ENCODE measurements at regions not wholly inside any gene's neighbourhood (a gene's known extent, or its start where the extent isn't known, plus 50 kb on each side); places are given as distances from the start of the nearest gene placed in this dataset.
"Not testable (repeated sequence)": the region's sequence is repeated elsewhere in the genome, so short reads cannot be mapped to it uniquely, and the experiment has no call there.

DNA sequence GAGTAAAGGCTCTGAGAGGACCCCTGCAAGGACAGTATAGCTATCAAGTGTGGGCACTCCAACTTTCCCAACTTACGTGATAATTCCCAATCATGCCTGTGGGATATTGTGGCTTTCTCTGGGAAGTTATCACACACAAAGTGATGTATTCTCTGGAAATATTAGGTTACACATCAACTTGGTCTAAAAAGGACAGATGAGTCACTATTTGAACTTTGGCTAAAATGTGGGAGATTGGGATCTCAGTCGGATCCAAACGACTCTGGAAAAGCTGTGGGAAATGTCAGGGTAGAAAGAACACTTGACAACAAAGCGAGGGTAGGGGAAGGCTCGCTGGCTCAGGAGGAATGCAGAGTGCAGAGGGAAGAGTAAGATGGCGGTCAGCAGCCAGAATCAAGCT is 1048.9 kb downstream of the BCL11B start:
- TF ChIP-seq, protein P1, sequence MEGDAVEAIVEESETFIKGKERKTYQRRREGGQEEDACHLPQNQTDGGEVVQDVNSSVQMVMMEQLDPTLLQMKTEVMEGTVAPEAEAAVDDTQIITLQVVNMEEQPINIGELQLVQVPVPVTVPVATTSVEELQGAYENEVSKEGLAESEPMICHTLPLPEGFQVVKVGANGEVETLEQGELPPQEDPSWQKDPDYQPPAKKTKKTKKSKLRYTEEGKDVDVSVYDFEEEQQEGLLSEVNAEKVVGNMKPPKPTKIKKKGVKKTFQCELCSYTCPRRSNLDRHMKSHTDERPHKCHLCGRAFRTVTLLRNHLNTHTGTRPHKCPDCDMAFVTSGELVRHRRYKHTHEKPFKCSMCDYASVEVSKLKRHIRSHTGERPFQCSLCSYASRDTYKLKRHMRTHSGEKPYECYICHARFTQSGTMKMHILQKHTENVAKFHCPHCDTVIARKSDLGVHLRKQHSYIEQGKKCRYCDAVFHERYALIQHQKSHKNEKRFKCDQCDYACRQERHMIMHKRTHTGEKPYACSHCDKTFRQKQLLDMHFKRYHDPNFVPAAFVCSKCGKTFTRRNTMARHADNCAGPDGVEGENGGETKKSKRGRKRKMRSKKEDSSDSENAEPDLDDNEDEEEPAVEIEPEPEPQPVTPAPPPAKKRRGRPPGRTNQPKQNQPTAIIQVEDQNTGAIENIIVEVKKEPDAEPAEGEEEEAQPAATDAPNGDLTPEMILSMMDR (conservative IDR thresholded peaks at IDR 0.05): no peak
- peaks cover 6% of the 10 kb centered on the region for H3K27me3 ChIP-seq (ENCODE audit: control insufficient read depth, insufficient read depth, low read length, poor library complexity, severe bottlenecking)
- H3K27ac ChIP-seq (ENCODE audit: low read depth, low read length): no peak overlapping the region
- H3K36me3 ChIP-seq (ENCODE audit: control insufficient read depth, insufficient read depth, low read length): no peaks in the 10 kb centered on the region
- no peaks in the 10 kb centered on the region for H3K9me3 ChIP-seq (ENCODE audit: control insufficient read depth, low read length)
- no peak overlapping the region for H3K27ac Mint-ChIP-seq
- no peak overlapping the region for H3K4me3 Mint-ChIP-seq
- H3K4me1 Mint-ChIP-seq: no peaks in the 10 kb centered on the region
- H3K9ac ChIP-seq (ENCODE audit: extremely low read depth, low read length, poor library complexity, severe bottlenecking): no peak overlapping the region
- WGBS, 2 experiments (ENCODE audit: insufficient coverage in 1 of 2, insufficient read length in 1 of 2): 94 to 100% methylated on average over 3 to 6 of the region's 6 CpGs
- H3K36me3 Mint-ChIP-seq (ENCODE audit: low read depth): no peaks in the 10 kb centered on the region
- no peak for DNase-seq
- no peak overlapping the region for H3K4me3 ChIP-seq (ENCODE audit: low read length)
- H3K4me1 ChIP-seq (ENCODE audit: control insufficient read depth, insufficient read depth, low read length): no peaks in the 10 kb centered on the region
- H3K27me3 Mint-ChIP-seq (ENCODE audit: insufficient read depth): peaks cover 13% of the 10 kb centered on the region
- no peaks in the 10 kb centered on the region for H3K9me3 Mint-ChIP-seq

DNA sequence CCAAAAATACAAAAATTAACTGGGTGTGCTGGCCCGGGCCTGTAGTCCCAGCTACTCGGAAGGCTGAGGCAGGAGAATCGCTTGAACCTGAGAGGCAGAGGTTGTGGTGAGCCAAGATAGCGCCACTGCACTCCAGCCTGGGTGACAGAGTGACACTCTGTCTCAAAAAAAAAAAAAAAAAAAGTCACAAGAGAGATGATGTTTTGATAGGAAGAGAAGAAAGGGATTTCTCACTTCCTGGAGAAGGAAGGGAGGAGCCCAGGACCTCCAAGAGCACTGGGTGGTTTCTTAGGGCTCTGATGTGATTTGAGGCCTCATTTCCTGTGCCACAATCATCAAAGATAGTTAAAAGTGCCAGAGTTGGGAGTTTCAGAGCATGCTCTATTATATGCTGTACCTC is 1048.3 kb downstream of the BCL11B start:
- not testable (repeated sequence) for H3K36me3 ChIP-seq (ENCODE audit: control insufficient read depth, insufficient read depth, low read length); DNase-seq; H3K36me3 Mint-ChIP-seq (ENCODE audit: low read depth); H3K4me1 ChIP-seq (ENCODE audit: control insufficient read depth, insufficient read depth, low read length); H3K9ac ChIP-seq (ENCODE audit: extremely low read depth, low read length, poor library complexity, severe bottlenecking); H3K9me3 ChIP-seq (ENCODE audit: control insufficient read depth, low read length); H3K4me1 Mint-ChIP-seq; H3K4me3 Mint-ChIP-seq; H3K4me3 ChIP-seq (ENCODE audit: low read length); H3K27ac Mint-ChIP-seq; H3K27me3 ChIP-seq (ENCODE audit: control insufficient read depth, insufficient read depth, low read length, poor library complexity, severe bottlenecking); H3K27ac ChIP-seq (ENCODE audit: low read depth, low read length); H3K9me3 Mint-ChIP-seq
- peaks cover 13% of the 10 kb centered on the region for H3K27me3 Mint-ChIP-seq (ENCODE audit: insufficient read depth)
- WGBS, 2 experiments (ENCODE audit: insufficient coverage in 1 of 2, insufficient read length in 1 of 2): 99 to 100% methylated on average over 2 to 4 of the region's 4 CpGs

DNA sequence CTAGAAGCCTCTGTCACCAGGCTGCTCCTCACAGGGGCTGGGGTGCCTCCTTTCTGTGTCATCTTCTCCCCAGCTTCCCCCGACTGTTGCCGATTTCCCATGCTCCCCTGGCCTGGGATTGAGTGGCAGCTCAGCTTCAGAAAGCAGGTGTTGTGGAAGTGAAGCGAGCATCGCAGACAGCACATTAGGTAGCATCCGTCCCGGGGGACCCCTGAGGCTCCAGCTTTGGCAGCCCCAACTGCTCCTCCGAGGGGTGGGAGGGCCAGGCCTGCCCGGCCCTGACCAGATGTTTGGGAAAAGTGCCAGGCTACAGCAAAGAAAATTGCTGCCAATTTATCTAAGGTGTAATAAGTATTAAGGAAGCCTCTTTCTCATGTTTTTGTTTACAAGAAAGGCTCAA is 1045.6 kb downstream of the BCL11B start:
- 86 to 100% methylated on average over 1 to 8 of the region's 8 CpGs for WGBS, 2 experiments (ENCODE audit: insufficient coverage in 1 of 2, insufficient read length in 1 of 2)
- Mint-ChIP-seq H3K36me3 (ENCODE audit: low read depth) (no peaks in the 10 kb centered on the region), H3K4me3 (no peak overlapping the region), H3K4me1 (peaks cover 5% of the 10 kb centered on the region), H3K27me3 (ENCODE audit: insufficient read depth) (peaks cover 5% of the 10 kb centered on the region), H3K27ac (no peak overlapping the region), H3K9me3 (no peaks in the 10 kb centered on the region)
- no peak overlapping the region for H3K9ac ChIP-seq (ENCODE audit: extremely low read depth, low read length, poor library complexity, severe bottlenecking)
- H3K4me1 ChIP-seq (ENCODE audit: control insufficient read depth, insufficient read depth, low read length): peaks cover 6% of the 10 kb centered on the region
- TF ChIP-seq, protein P1 (conservative IDR thresholded peaks at IDR 0.05): no peak
- no peak overlapping the region for H3K27ac ChIP-seq (ENCODE audit: low read depth, low read length)
- no peaks in the 10 kb centered on the region for H3K27me3 ChIP-seq (ENCODE audit: control insufficient read depth, insufficient read depth, low read length, poor library complexity, severe bottlenecking)
- H3K9me3 ChIP-seq (ENCODE audit: control insufficient read depth, low read length): no peaks in the 10 kb centered on the region
- no peak for DNase-seq
- H3K4me3 ChIP-seq (ENCODE audit: low read length): no peak overlapping the region
- H3K36me3 ChIP-seq (ENCODE audit: control insufficient read depth, insufficient read depth, low read length): no peaks in the 10 kb centered on the region

DNA sequence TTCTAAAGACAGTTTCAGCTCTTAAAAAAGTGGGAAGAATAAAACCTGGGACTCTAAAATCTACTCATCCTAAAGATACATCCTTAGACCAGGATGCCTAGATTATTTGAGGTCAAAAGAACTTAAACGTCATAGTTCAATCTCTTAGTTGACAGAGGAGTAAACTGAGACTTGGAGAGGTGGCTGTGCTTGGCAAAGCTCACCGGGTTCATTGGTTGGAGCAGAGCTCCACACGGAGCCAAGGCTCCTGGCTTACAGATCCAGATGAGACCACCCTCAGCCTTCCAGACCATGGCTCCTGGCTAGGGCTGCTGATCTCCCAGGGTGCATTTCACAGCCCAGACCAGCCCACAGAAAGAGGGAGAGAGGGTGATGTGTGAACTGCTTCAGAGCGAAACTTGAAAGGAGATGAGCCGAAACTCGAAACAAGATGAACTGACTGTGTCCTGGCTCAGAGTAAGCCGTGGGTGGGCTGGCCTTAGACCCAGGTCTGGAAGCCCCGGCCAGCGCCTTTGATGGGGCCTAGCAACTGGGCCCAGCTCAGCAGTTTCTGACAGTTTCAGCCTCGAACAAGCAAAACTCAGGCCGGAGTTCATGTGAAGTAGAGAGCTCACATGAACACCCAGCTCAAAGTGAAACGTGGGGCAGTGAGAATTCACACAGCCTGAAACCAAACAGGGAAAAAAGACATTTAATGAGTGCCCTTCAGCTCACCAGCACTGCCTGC is 1044.8 kb downstream of the BCL11B start:
- Mint-ChIP-seq H3K4me1 (peaks cover 9% of the 10 kb centered on the region), H3K4me3 (no peak overlapping the region), H3K27me3 (ENCODE audit: insufficient read depth) (peaks cover 5% of the 10 kb centered on the region), H3K9me3 (no peaks in the 10 kb centered on the region), H3K27ac (no peak overlapping the region), H3K36me3 (ENCODE audit: low read depth) (no peaks in the 10 kb centered on the region)
- Histone ChIP-seq H3K27me3 (ENCODE audit: control insufficient read depth, insufficient read depth, low read length, poor library complexity, severe bottlenecking) (no peaks in the 10 kb centered on the region), H3K36me3 (ENCODE audit: control insufficient read depth, insufficient read depth, low read length) (no peaks in the 10 kb centered on the region), H3K27ac (ENCODE audit: low read depth, low read length) (no peak overlapping the region), H3K9me3 (ENCODE audit: control insufficient read depth, low read length) (no peaks in the 10 kb centered on the region), H3K4me3 (ENCODE audit: low read length) (no peak overlapping the region), H3K9ac (ENCODE audit: extremely low read depth, low read length, poor library complexity, severe bottlenecking) (no peak overlapping the region), H3K4me1 (ENCODE audit: control insufficient read depth, insufficient read depth, low read length) (peaks cover 10% of the 10 kb centered on the region)
- 89 to 94% methylated on average over 10 to 12 of the region's 12 CpGs for WGBS, 2 experiments (ENCODE audit: insufficient coverage in 1 of 2, insufficient read length in 1 of 2)
- TF ChIP-seq, protein P1 (conservative IDR thresholded peaks at IDR 0.05): no peak
- no peak for DNase-seq

Measured in endodermal cell (in vitro differentiated cells).